Mammary epithelial cell (primary cell): ENCODE measurements at regions not wholly inside any gene's neighbourhood (a gene's known extent, or its start where the extent isn't known, plus 50 kb on each side); places are given as distances from the start of the nearest gene placed in this dataset.

Experiments
- EZH2 ChIP-seq: IDR thresholded peaks from 2 replicates; pipeline ENCODE4 v1.6.1; 2012; ENCODE audit warnings: low read length, inconsistent platforms, borderline replicate concordance
- TF ChIP-seq, protein P1 (sequence below), 2 donors: IDR thresholded peaks in 1 of 2; conservative IDR thresholded peaks in 1 of 2; 2 replicates each; pipeline ENCODE4 v1.5.1; 2011 to 2012; ENCODE audit warnings: inconsistent platforms in 2 of 2, low read length in 2 of 2, mild to moderate bottlenecking in 2 of 2, control low read depth in 1 of 2, low read depth in 1 of 2; ENCODE audit not compliant: insufficient read depth in 1 of 2; ENCODE audit errors: extremely low read depth in 1 of 2

- no peak for TF ChIP-seq EZH2
- TF ChIP-seq, protein P1, sequence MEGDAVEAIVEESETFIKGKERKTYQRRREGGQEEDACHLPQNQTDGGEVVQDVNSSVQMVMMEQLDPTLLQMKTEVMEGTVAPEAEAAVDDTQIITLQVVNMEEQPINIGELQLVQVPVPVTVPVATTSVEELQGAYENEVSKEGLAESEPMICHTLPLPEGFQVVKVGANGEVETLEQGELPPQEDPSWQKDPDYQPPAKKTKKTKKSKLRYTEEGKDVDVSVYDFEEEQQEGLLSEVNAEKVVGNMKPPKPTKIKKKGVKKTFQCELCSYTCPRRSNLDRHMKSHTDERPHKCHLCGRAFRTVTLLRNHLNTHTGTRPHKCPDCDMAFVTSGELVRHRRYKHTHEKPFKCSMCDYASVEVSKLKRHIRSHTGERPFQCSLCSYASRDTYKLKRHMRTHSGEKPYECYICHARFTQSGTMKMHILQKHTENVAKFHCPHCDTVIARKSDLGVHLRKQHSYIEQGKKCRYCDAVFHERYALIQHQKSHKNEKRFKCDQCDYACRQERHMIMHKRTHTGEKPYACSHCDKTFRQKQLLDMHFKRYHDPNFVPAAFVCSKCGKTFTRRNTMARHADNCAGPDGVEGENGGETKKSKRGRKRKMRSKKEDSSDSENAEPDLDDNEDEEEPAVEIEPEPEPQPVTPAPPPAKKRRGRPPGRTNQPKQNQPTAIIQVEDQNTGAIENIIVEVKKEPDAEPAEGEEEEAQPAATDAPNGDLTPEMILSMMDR (conservative IDR thresholded peaks at IDR 0.05 in 1 of 2, IDR thresholded peaks at IDR 0.05 in 1 of 2; ENCODE audit: extremely low read depth in 1 of 2, insufficient read depth in 1 of 2, low read depth in 1 of 2, low read length in 2 of 2), result no peak
Measured at GRCh38 chr11:15313862-15314261, 199.1 kb downstream of the INSC start.
